Right atrium auricular region (tissue), 2 donors: ENCODE measurements at regions not wholly inside any gene's neighbourhood (a gene's known extent, or its start where the extent isn't known, plus 50 kb on each side); places are given as distances from the start of the nearest gene placed in this dataset.

Experiments used
- DNase-seq: peaks from one replicate; pipeline ENCODE4 v3.0.0-alpha.2; 2019; ENCODE audit warnings: low spot score
- H3K27ac ChIP-seq, 2 donors: fragments of 200-600 bp; sonication (generic); 1 replicate in 1 of 2; 2 replicates in 1 of 2; pipeline ENCODE4 v1.5.1; 2016 to 2019
- H3K27me3 ChIP-seq, 2 donors: fragments of 200-600 bp; sonication (generic); one replicate each; pipeline versions ENCODE4 v1.5.1 to v1.6.0; 2017 to 2019
- H3K36me3 ChIP-seq: fragments of 200-600 bp; sonication (generic); one replicate; pipeline ENCODE4 v1.5.1; 2016
- H3K4me1 ChIP-seq, 2 donors: fragments of 200-600 bp; sonication (generic); one replicate each; pipeline versions ENCODE4 v1.5.1 to v1.6.0; 2017 to 2019
- H3K4me3 ChIP-seq, 2 donors: fragments of 200-600 bp; sonication (generic); 1 replicate in 1 of 2; 2 replicates in 1 of 2; pipeline ENCODE4 v1.5.1; 2017 to 2019; ENCODE audit warnings: mild to moderate bottlenecking in 1 of 2, moderate library complexity in 1 of 2
- H3K9me3 ChIP-seq, 2 donors: fragments of 200-600 bp; sonication (generic); one replicate each; pipeline ENCODE4 v1.5.1; 2019
- TF ChIP-seq, protein P1 (sequence below), 2 donors: fragments of 200-600 bp; sonication (generic); IDR thresholded peaks; one replicate each; pipeline ENCODE4 v1.5.1; 2019; ENCODE audit warnings: antibody characterized with exemption in 2 of 2

DNA sequence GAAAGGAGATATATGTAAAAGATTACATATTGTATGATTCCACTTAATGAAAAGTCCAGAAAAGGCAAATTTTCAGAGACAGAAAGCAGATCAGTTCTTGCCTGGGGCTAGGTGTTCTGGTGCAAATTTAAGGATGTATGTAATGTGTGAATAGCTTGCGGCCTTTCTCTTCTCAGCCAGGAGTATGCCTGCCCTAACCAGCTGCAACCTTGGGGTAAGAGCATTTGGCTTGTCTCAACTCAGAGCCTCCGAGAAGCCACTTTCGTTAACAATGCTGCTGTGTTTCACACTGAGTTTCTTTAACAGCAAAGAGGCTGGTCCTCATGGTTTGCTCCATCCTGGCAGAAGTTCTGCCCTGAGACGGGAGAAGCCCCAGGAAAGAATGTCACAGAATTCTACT, 102.7 kb downstream of the SPCS3 start:
- no peaks in the 10 kb centered on the region for H3K9me3 ChIP-seq
- H3K36me3 ChIP-seq, result no peaks in the 10 kb centered on the region
- no peak for DNase-seq
- no peak overlapping the region for H3K27ac ChIP-seq
- H3K4me1 ChIP-seq, result no peaks in the 10 kb centered on the region
- H3K4me3 ChIP-seq, result no peak overlapping the region
- H3K27me3 ChIP-seq, result no peaks in the 10 kb centered on the region
- TF ChIP-seq, protein P1, sequence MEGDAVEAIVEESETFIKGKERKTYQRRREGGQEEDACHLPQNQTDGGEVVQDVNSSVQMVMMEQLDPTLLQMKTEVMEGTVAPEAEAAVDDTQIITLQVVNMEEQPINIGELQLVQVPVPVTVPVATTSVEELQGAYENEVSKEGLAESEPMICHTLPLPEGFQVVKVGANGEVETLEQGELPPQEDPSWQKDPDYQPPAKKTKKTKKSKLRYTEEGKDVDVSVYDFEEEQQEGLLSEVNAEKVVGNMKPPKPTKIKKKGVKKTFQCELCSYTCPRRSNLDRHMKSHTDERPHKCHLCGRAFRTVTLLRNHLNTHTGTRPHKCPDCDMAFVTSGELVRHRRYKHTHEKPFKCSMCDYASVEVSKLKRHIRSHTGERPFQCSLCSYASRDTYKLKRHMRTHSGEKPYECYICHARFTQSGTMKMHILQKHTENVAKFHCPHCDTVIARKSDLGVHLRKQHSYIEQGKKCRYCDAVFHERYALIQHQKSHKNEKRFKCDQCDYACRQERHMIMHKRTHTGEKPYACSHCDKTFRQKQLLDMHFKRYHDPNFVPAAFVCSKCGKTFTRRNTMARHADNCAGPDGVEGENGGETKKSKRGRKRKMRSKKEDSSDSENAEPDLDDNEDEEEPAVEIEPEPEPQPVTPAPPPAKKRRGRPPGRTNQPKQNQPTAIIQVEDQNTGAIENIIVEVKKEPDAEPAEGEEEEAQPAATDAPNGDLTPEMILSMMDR (IDR thresholded peaks at IDR 0.05), result no peak

GRCh38 chr4:176425035-176425434, 105.3 kb downstream of the SPCS3 start:
- Histone ChIP-seq H3K27ac (no peak overlapping the region), H3K4me1 (no peaks in the 10 kb centered on the region), H3K4me3 (no peak overlapping the region), H3K36me3 (no peaks in the 10 kb centered on the region), H3K9me3 (no peaks in the 10 kb centered on the region), H3K27me3 (no peaks in the 10 kb centered on the region)
- TF ChIP-seq, protein P1 (IDR thresholded peaks at IDR 0.05), result no peak
- no peak for DNase-seq

DNA sequence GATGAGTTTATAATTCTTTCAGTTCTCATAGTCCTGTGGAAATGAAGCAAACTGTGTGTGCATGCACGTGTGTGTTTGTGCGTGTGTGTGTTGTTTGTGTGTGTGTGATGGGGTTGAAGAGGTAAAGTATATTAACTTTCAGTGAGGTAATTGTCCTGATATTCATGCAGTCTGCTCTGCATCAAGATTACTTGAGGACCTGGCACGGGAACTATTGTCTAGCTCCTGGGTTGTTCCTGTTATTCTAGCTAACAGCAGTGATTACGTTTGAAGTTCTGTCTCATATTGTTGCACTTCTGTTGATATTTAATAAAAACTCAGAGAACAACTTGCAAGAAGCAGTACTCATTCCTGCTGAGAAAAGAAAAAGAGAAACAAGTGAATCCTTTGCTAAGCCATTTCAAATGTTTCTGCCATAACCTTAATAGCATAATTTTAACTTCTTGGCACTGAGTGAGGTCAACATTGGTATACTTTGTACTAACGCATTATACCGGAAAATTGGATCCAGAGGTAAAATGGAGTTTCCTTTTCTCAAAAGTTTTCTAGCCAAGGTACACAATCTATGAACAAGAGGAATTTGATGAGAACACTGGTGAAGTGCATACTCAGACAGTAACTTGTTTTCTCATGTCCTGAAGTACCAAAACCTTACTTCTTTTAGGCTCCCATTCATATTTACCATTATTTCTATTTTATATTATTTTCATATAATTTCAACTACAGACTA, 113.2 kb downstream of the SPCS3 start:
- Histone ChIP-seq H3K4me3 (no peak overlapping the region), H3K9me3 (no peaks in the 10 kb centered on the region), H3K36me3 (no peaks in the 10 kb centered on the region), H3K4me1 (no peaks in the 10 kb centered on the region), H3K27ac (no peak overlapping the region), H3K27me3 (no peaks in the 10 kb centered on the region)
- DNase-seq, result no peak
- TF ChIP-seq, protein P1 (IDR thresholded peaks at IDR 0.05), result no peak

GRCh38 chr4:176433983-176434382, 114.2 kb downstream of the SPCS3 start:
- no peaks in the 10 kb centered on the region for H3K4me1 ChIP-seq
- H3K27ac ChIP-seq, result no peak overlapping the region
- no peak for DNase-seq

GRCh38 chr4:176435901-176436292, 116.1 kb downstream of the SPCS3 start:
- Histone ChIP-seq H3K36me3 (no peaks in the 10 kb centered on the region), H3K4me3 (no peak overlapping the region), H3K9me3 (no peaks in the 10 kb centered on the region), H3K27me3 (no peaks in the 10 kb centered on the region), H3K4me1 (no peaks in the 10 kb centered on the region), H3K27ac (no peak overlapping the region)
- no peak for DNase-seq
- TF ChIP-seq, protein P1 (IDR thresholded peaks at IDR 0.05), result no peak

More at GRCh38 chr4:176433983-176434382, 114.2 kb downstream of the SPCS3 start:
- Histone ChIP-seq H3K27me3 (no peaks in the 10 kb centered on the region), H3K36me3 (no peaks in the 10 kb centered on the region), H3K9me3 (no peaks in the 10 kb centered on the region), H3K4me3 (no peak overlapping the region)
- TF ChIP-seq, protein P1 (IDR thresholded peaks at IDR 0.05), result no peak
